Lower leg skin (tissue), 3 donors: ENCODE measurements at regions not wholly inside any gene's neighbourhood (a gene's known extent, or its start where the extent isn't known, plus 50 kb on each side); places are given as distances from the start of the nearest gene placed in this dataset.

Experiments used
- POLR2A ChIP-seq, 2 donors: fragments of 450-650 bp; IDR thresholded peaks; one replicate each; pipeline ENCODE4 v1.6.1; 2016 to 2017; ENCODE audit warnings: antibody characterized with exemption in 2 of 2, mild to moderate bottlenecking in 1 of 2, moderate library complexity in 1 of 2
- TF ChIP-seq, protein P1 (sequence below), 3 donors: fragments of 450-650 bp; IDR thresholded peaks; one replicate each; pipeline ENCODE4 v1.5.1; 2016; ENCODE audit warnings: antibody characterized with exemption in 3 of 3, mild to moderate bottlenecking in 3 of 3, moderate library complexity in 2 of 3

DNA sequence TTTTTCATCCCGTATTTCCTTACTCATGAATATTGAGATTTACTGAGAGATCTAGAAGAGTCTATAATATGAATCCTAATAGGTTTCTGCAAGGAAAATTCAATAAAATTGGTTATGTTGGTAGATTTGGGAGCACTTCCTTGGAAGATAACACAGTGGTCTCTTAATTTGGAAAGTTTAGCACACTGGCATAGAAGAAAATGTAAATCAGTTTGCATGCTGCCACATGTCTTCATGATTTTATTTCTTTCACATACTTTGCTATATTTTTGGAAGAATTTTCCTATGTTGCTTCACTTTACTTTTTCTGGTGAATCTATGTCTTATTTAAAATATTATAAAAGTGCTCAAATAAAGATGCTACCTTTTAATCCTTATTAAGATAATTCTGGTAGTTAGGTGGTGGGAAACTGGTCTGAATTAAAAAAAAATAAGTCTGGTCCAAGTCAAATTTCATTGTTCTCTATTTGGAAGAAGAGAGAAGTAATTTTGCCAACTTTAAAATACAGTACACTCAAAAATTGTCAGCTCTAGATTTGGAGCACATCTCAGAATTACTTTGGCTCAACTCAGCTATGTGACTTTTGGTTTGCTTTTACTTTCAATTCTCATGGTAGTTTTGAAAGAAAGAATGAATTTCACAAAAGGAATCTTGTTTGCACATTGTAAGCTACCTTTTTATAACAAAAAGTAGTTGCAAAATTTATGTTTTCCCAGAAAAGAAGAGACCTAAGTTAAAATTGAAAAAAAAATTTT lies 197.3 kb downstream of the CENPW start:
- TF ChIP-seq, protein P1, sequence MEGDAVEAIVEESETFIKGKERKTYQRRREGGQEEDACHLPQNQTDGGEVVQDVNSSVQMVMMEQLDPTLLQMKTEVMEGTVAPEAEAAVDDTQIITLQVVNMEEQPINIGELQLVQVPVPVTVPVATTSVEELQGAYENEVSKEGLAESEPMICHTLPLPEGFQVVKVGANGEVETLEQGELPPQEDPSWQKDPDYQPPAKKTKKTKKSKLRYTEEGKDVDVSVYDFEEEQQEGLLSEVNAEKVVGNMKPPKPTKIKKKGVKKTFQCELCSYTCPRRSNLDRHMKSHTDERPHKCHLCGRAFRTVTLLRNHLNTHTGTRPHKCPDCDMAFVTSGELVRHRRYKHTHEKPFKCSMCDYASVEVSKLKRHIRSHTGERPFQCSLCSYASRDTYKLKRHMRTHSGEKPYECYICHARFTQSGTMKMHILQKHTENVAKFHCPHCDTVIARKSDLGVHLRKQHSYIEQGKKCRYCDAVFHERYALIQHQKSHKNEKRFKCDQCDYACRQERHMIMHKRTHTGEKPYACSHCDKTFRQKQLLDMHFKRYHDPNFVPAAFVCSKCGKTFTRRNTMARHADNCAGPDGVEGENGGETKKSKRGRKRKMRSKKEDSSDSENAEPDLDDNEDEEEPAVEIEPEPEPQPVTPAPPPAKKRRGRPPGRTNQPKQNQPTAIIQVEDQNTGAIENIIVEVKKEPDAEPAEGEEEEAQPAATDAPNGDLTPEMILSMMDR (IDR thresholded peaks at IDR 0.05): no peak
- no peak for TF ChIP-seq POLR2A (IDR thresholded peaks at IDR 0.05)
